ENCODE measurements at regions not wholly inside any gene's neighbourhood (a gene's known extent, or its start where the extent isn't known, plus 50 kb on each side); places are given as distances from the start of the nearest gene placed in this dataset.
"Not testable (repeated sequence)": the region's sequence is repeated elsewhere in the genome, so short reads cannot be mapped to it uniquely, and the experiment has no call there.

DNA sequence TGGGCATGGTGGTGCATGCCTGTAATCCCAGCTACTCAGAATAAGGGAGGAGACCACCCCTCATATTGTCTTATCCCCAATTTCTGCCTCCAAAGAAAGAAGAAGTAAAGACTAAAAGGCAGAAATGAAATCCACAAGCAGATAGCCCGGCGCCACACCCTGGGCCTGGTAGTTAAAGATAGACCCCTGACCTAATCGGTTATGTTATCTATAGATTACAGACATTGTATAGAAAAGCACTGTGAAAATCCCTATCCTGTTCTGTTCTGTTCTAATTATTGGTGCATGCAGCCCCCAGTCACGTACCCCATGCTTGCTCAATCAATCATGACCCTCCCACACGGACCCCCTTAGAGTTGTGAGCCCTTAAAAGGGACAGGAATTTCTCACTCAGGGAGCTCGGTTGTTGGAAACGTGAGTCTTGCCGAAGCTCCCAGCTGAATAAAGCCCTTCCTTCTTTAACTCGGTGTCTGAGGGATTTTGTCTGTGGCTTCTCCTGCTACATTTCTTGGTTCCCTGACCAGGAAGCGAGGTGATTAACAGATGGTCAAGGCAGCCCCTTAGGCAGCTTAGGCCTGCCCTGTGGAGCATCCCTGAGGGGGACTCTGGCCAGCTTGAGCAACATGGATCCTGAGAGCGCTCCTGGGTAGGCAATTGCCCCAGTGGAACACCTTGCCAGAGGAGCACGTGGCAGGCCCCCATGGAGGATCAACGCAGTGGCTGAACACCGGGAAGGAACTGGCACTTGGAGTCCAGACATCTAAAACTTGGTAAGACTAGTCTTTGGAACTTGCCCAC lies 188.7 kb upstream of the NDUFV2 start:
- DNase-seq (ENCODE audit: low read depth): not testable (repeated sequence)

DNA sequence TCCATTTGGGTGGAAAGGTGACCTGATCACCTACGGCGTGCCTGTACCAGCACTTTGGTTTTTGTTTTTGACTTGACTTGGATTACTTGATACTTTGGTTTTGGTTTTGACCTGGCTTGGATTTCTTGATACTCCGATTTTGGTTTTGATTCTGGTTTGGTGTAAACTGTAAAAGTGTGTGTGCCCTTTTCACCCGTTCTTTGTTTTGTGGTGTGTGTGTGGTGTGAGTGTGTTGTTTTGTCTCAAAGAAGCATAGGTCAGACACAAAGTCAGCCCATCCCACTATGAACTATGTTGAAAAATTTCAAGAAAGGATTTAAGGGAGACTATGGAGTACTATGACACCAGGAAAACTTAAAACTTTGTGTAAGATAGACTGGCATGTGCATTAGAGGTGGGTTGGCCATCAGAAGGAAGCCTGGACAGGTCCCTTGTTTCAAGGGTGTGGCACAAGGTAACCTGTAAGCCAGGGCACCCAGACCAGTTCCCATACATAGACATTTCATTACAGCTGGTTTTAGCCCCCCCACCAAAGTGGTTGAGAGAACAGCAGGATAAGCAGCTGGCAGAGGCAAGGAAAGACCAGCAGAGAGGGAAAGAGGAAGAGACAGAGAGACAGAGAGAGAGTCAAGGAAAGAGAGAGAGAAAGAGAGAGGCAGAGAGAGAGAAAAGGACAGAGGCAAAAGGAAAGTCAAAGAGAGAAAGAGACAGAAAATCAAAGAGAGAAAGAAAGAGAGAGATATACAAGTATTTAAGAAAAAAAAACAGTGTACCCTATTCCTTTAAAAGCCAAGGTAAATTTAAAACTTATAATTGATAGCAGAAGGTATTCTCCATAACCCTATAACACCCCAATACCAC lies 187.9 kb upstream of the NDUFV2 start:
- DNase-seq (ENCODE audit: low read depth): not testable (repeated sequence)

DNA sequence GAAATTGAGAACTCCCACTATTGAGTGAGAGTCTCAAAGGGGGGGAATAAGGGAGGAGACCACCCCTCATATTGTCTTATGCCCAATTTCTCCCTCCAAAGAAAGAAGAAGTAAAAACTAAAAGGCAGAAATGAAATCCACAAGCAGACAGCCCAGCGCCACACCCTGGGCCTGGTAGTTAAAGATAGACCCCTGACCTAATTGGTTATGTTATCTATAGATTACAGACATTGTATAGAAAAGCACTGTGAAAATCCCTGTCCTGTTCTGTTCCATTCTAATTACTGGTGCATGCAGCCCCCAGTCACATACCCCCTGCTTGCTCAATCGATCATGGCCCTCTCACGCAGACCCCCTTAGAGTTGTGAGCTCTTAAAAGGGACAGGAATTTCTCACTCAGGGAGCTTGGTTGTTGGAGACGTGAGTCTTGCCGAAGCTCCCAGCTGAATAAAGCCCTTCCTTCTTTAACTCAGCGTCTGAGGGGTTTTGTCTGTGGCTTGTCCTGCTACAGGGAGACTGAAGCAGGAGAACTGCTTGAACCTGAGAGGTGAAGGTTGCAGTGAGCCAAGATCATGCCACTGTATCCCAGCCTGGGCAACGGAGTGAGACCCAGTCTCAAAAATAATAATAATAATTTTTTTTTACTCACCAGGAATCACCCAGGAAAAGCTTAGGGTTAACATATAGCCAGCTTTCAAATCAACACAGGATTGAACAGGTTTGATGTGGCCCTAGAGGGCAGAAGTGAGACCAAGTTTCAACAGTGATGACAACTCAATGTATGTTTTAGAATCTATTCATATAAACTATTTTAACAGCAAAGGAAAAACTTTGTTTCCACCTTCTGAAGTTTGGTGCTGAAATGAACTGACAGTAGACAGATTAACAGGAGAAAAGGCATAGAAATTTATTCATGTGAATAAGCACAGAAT lies 181.4 kb upstream of the NDUFV2 start:
- not testable (repeated sequence) for DNase-seq (ENCODE audit: low read depth)

DNA sequence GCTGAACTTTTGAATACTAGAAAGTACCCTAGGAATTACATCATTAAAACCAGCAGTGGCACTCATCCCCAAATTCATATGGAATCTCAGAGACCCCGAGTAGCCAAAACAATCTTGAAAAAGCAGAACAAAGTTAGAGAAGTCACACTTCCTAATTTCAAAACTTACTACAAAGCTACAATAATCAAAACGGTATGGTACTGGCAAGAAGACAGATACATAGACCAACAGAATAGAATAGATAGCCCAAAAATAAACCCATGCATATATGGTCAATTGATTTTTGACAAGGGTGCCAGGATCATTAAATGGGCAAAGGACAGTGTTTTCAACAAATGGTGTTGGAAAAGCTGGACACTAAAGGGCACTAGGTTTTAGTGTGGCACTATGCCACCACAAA lies 176.0 kb upstream of the NDUFV2 start:
- DNase-seq (ENCODE audit: low read depth): no peak

DNA sequence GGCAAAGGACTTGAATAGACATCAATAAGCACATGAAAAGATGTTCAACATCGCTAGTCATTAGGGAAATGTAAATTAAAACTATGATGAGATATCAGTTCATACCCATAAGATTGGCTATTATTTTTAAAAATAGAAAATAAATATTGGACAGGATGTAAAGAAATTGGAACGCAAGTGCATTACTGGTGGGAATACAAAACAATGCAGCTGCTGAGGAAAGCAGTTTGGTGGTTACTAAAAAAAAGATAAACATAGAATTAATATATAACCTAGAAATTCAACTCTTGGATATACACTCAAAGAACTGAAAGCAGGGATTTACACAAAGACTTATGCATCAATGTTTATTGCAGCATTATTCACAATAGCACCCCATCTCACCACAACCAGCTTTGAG lies 174.5 kb upstream of the NDUFV2 start:
- DNase-seq (ENCODE audit: low read depth): no peak

DNA sequence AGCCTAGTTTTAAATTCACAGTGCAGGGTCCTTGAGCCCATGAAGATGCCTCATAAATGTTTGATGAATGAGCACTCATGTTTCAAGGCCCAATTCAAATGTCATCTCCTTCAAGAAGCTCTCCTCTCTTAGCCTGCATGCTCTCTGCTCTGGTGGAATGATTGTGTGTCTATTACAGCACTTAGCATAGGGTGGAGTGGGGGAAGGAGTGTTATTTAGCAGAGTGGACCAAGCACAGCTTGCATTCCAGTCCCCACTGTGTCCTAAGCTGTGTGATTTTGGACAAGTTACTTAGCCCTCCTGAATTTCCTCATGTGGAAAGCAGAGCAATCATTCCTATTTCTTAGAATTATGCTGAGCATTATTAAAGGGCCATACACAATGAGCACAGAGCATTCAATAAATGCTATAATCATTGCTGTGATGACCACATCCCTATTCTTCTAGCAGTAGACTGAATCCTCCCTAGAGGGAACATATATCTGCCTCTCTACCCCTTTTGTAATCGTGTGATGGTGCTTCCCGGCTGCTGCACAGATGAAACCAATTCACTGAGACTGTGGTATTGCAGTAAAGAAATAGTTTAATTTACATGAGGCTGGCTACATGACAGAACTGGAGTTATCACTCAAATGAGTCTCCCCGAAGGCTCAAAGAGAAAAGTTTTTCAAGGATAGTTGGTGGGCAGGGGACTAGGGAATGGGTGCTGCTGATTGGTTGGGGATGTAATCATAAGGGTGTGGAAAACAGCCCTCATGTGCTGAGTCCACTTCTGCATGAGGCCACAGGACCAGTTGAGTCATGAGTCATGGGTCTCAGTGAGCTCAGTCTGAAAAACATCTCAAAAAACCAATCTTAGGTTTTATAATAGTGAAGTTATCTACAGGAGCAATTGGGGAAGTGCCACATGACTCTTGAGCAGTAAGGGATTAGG lies 173.4 kb upstream of the NDUFV2 start:
- no peak for DNase-seq (ENCODE audit: low read depth)

DNA sequence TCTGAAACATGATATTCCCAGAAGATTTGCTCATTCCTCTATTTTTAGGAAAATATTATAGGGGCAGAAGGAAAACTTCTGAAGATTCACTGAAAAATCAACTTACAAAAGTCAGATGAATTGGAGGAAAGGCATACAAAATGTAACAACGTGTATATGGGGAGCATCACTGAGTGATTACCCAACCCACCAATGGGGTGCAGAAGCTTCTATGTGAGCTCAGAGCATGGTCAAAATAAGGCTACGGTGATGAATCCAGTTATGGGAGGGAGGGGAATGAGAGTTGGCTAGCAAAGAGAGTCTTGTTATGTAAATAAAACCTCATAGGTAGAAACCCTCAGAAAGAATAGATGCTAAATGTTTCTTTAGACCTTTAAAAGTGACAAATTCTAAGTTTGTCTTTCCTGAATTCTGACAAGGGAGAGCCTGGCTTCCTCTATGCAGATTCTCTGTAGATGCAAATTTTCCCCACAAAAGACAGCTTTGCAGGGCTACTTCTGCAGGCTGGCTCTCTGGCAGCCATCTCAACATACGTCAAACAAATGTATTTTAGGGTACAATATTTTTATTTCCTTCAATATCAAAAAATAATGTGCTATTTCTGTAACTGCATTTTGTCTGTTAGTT lies 171.4 kb upstream of the NDUFV2 start:
- no peak for DNase-seq (ENCODE audit: low read depth)

DNA sequence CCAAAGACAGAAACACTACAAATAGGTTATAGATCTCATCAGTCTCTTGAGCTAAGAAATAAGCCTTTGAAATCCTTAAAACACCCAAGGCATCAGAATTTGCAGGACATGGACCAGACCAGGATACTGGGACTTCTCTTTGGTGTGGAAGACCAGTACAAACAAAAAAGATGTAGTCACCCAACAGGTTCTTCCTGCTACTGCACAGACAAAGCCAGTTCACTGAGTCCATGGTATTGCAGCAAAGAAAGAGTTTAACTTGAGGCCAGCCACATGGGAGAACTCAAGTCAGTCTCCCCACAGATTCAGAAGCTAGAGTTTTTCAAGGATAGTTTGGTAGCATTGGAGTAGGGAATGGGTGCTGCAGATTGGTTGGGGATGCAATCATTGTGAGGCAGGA lies 169.6 kb upstream of the NDUFV2 start:
- DNase-seq (ENCODE audit: low read depth): no peak

DNA sequence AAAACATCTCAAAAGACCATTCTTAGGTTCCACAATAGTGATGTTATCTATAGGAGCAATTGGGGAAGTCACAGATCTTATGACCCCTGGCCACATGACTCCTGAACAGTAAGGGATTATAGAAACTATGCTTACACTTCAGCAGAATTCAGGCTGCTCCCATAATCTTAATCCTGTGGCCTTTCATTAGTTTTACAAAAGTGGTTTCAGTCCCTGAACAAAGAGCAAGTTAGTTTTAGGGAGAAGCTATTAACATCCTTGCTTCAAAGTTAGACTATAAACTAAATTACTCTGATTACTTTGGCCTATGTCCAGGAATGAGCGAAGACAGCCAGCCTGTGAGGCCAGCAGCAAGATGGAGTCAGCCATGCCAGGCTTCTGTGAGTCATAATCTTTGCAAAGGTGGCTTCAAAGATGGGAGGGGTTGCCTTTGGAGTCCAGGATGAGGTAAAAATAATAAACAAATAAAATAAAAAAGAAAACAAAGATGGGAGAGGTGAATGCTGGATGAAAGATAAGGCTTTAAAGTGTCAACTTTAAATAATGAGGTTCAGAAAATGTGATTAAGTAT lies 168.7 kb upstream of the NDUFV2 start:
- no peak for DNase-seq (ENCODE audit: low read depth)

DNA sequence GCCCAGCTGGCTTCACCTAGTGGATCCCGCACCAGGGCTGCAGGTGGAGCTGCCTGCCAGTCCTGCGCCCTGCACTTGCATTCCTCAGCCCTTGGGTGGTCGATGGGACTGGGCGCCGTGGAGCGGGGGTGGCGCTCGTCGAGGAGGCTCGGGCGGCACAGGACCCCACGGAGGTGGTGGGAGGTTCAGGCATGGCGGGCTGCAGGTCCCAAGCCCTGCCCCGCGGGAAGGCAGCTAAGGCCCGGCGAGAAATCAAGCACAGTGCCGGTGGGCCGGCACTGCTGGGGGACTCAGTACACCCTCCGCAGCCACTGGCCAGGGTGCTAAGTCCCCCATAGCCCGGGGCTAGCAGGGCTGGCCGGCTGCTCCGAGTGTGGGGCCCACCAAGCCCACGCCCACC lies 167.2 kb upstream of the NDUFV2 start:
- not testable (repeated sequence) for DNase-seq (ENCODE audit: low read depth)

DNA sequence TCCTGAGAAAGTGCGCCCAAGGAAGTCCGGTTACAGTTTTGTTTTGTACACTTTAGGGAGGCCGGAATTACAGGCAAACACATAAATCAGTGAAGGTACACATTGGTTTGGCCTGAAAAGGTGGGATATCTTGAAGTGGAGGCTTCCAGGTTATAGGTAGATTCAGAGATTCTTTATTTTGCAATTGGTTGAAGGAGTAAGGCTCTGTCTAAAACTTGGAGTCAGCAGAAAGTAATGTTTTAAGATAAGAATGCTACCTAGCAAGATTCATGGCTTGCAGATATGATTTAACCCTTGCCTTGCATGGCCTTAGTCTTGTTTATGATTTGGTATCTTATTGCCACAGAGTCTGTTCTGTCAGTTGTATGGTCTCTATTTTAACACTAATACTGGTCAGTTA lies 165.9 kb upstream of the NDUFV2 start:
- no peak for DNase-seq (ENCODE audit: low read depth)

DNA sequence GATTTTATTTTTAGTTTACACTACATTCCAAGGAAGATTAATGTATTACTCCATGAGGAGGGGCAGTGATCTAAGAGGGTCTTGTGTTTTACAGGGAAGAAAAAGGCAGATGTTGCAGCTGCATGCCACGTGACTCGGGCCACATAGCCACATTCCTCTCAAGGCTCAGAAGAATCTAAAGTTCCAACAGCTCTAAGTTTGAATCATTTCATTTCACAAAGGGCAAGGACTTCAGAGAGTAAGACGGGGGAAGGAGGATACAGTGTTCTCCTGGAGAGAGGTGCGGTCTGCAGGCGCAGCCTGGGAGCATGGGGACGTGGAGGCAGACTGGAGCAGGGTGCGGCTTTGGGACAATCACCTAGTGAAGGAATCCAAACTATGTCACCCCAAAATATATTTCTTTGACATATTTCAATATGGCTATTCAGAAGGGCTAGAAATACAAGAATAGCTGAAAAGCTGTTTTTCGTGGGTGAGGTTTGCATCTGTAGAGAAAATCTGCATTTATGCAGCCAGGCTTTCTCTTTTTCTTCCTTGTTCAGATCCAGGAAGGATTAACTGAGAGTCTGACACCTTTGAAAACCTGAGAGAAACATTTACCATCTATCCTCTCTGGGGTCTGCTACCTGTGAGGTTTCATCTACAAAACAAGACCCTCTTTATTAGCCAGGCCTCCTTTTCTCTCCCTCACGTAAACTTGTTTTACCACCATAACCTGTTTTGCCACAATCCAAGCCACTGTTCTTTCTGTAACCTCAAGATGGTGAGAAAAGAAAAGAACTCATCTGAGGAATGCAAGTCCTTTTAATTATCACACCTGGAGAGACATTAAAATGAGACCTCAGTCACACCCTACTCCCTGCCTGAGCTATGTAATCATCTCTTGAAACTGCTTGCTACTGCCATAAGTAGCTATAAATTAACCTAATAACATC lies 165.1 kb upstream of the NDUFV2 start:
- no peak for DNase-seq (ENCODE audit: low read depth)

DNA sequence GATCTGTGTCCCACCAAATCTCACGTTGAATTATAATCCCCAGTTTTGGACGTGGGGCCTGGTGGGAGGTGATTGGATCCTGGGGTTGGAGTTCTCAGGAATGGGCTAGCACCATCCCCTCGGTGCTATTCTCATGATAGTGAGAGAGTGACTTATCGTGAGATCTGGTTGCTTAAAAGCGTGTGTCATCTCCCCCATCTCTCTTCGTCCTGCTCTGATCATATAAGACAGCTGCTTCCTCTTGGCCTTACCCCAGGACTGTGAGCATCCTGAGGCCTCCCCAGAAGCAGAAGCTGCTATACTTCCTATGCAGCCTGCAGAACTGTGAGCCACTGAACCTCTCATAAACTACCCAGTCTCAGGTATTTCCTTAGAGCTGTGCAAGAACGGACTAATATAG lies 163.7 kb upstream of the NDUFV2 start:
- DNase-seq (ENCODE audit: low read depth): no peak

DNA sequence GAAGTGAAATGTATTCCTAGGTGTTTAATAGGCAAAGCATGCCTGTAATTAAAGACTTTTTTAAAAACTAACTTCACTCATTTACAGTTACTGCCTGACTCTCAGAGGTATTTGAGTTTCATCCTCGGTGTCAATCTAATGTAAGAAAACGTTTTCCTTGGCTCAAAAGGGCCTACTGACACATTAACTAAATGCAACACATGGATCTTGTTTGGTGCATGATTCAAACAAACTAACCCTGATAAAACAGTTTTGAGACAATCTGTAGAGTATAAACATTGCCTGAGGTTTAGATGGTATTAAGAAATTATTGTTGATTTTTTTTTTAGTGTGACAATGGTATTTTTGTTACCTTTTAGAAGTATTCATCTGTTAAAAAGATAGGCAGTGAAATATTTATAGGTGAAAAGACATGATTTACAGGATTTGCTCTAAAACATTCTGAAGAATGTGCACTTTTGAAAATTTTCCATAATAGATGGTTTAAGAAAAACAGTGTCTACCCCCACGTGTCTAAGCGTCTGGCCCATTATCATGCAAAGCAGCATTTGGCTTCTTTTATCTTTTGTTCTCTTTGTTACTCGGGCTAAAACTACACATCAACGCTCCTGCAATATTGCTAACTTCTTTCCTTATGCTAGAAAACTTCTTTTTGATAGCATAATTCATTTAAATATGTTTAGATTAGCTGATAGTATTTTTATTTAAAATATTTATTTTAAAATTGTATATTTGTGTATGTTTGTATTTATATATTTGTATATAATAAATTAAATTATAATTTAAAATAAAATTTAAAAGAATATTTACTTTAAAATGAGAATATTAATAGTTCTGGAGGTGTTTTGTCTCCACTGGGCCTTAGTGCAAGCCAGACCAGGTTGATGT lies 160.2 kb upstream of the NDUFV2 start:
- no peak for DNase-seq (ENCODE audit: low read depth)

DNA sequence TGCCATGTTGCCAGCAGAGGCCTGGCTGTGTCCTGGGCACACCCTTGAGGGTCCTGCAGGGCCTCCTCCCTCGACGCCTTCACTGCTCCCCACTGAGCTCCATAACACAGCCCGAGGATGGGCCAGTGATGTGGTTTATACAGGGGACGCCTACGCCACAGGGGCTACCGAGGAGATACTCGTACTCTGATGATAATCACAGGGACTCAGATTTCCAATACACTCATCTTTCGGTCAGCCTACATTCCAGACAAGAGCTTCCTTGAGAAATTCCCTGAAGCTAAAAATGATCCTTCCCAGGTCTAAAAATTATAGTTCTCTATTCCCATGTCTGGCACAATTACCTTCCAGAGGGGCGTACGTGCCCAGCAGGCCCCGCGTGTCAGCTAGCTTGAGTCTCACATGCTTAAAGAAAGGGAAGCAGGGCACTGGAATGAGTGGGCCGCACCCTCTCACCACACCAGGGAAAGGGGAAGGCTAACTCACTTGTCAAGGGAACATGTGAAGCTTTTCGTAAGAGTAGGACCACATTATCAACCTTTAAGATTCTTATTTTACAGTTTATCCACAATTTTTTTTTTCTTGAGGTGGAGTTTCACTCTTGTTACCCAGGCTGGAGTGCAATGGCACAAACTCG lies 159.5 kb upstream of the NDUFV2 start:
- DNase-seq (ENCODE audit: low read depth): no peak

DNA sequence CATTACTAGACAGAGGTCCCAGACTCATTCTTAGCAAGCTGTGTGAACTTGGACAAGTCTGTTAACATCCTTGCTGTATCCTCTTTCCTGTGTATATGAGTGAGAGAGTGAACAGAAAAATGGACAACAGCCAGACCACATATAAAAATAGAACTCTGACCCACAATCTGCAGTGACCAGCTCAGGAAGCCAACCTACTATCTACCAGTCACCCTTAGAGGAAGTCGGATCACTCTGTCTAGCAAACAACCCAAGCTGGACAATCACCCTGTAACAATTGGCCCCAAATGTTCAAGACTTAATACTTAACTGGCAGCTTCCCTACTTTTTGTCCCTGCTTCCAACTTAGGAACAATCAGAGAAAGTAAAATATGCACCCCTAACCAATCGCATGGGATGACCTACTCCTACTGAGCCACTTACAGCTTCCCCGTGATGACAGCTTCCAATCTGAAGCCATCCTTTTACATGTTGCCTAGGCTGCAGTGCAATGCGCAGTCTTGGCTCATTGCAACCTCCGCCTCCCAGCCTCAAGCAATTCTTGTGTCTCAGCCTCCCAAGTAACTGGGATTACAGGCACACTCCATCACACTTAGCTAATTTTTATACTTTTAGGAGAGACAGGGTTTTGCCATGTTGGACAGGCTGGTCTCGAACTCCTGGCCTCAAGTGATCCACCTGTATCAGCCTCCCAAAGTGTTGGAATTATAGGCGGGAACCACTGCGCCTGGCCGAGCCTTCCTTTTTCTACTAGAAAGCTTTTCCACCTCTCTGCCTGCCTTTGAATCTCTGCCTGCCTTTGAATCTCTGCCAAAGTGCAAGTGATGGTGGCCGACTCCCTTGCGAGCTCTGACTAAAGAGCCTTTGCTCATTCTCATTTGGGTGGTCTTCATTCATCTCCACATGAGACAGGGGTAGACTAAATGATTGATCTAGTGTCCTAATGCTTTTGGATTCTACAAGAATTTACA lies 158.3 kb upstream of the NDUFV2 start:
- peak; percentile 76 for DNase-seq (ENCODE audit: low read depth)

Data from GM04503 (cell line).